ENCODE measurements at regions not wholly inside any gene's neighbourhood (a gene's known extent, or its start where the extent isn't known, plus 50 kb on each side); places are given as distances from the start of the nearest gene placed in this dataset.

DNA sequence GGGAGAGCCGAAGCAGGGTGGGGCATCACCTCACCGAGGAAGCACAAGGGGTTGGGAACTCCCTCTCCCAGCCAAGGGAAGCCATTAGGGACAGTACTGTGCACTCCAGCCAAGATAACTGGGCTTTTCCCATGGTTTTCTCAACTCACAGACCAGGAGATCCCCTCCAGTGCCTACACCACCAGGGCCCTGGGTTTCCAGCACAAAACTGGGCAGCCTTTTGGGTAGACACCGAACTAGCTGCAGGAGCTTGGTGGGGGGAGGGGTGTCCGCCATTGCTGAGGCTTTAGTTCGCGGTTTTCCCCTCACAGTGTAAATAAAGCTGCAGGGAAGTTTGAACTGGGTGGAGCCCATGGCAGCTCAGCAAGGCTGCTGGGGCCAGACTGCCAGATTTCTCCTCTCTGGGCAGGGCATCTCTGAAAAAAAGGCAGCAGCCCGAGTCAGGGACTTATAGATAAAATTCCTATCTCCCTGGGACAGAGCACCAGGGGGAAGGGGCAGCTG lies 129.6 kb upstream of the LMCD1 start:
- WGBS (ENCODE audit: extremely low coverage, insufficient coverage, insufficient read length) = no CpG with 5 or more reads among the region's 7 CpGs
- H3K36me3 ChIP-seq (ENCODE audit: control insufficient read depth in 1 of 2, insufficient read depth in 2 of 2, low read length in 2 of 2) = no peaks in the 10 kb centered on the region
- H3K79me2 ChIP-seq (ENCODE audit: control insufficient read depth, insufficient read depth, low read length, poor library complexity) = no peaks in the 10 kb centered on the region
- no peak overlapping the region for H4K91ac ChIP-seq (ENCODE audit: low read depth, low read length)
- no peak overlapping the region for H3K4me2 ChIP-seq (ENCODE audit: low read length)
- no peak overlapping the region for H2AK5ac ChIP-seq (ENCODE audit: low read length)
- DNase-seq = no peak
- no peak overlapping the region for H2AFZ ChIP-seq (ENCODE audit: insufficient read depth, low read length, poor library complexity)
- no peak overlapping the region for H2BK120ac ChIP-seq (ENCODE audit: insufficient read depth, low read length, poor library complexity)
- H2BK12ac ChIP-seq (ENCODE audit: low read length) = no peak overlapping the region
- H3K18ac ChIP-seq (ENCODE audit: low read length) = no peak overlapping the region
- H2BK5ac ChIP-seq (ENCODE audit: low read depth, low read length, poor library complexity) = no peak overlapping the region
- H3K14ac ChIP-seq (ENCODE audit: low read length) = no peak overlapping the region
- H4K12ac ChIP-seq (ENCODE audit: low read depth, low read length) = no peak overlapping the region
- no peak overlapping the region for H4K8ac ChIP-seq (ENCODE audit: low read depth, low read length)
- H3K4ac ChIP-seq (ENCODE audit: low read depth, low read length) = no peak overlapping the region
- H3K79me1 ChIP-seq (ENCODE audit: low read length) = no peaks in the 10 kb centered on the region
- no peaks in the 10 kb centered on the region for H3K4me1 ChIP-seq (ENCODE audit: control insufficient read depth in 1 of 2, insufficient read depth in 2 of 2, low read length in 2 of 2)
- no peak overlapping the region for H3K23ac ChIP-seq (ENCODE audit: low read length)
- no peaks in the 10 kb centered on the region for H3K27me3 ChIP-seq (ENCODE audit: insufficient read depth, low read length)
- no peak overlapping the region for H3K9ac ChIP-seq (ENCODE audit: low read length)
- H3K27ac ChIP-seq (ENCODE audit: low read depth, low read length) = no peak overlapping the region
- no peak overlapping the region for H3K4me3 ChIP-seq (ENCODE audit: low read depth, low read length)
- H3K9me3 ChIP-seq (ENCODE audit: insufficient read depth, low read depth, low read length) = no peaks in the 10 kb centered on the region

DNA sequence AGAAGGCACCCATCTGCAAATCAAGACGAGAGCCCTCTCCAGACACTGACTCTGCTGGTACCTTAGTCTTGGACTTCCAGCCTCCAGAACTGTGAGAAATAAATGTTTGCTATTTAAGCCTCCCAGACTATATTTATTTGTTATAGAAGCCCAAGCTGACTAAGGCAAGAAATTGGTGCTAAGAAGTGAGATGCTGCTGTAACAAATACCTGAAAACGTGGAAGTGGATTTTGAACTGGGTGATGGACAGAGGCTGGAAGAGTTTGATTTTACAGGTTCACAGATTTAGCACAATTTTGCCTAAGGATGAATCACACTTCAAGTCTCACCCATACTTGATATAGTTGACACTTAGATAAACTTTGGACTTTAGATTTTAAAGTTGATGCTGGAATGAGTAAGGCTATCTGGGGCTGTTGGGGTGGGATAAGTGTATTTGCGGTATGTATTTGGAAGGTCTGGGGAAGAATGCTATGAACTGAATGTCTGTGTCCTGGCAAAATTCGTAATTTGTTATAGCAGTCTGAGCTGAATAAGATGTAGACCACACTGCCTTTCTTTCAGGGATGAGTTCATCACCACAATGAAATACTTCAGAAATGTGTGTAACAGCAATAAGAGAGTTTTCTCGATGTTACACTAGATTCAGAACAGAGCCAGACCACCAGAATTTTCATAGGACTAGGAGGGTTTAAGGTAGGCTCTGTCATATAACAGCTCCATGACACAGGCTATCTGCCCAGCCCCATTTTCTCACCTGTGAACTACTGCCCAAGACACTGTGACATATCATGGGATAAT lies 120.5 kb upstream of the LMCD1 start:
- Histone ChIP-seq H3K79me2 (ENCODE audit: control insufficient read depth, insufficient read depth, low read length, poor library complexity) (no peaks in the 10 kb centered on the region), H3K9ac (ENCODE audit: low read length) (no peak overlapping the region), H2AK5ac (ENCODE audit: low read length) (no peak overlapping the region), H3K4me1 (ENCODE audit: control insufficient read depth in 1 of 2, insufficient read depth in 2 of 2, low read length in 2 of 2) (no peaks in the 10 kb centered on the region), H3K79me1 (ENCODE audit: low read length) (no peaks in the 10 kb centered on the region), H4K12ac (ENCODE audit: low read depth, low read length) (no peak overlapping the region), H3K18ac (ENCODE audit: low read length) (no peak overlapping the region), H3K4ac (ENCODE audit: low read depth, low read length) (no peak overlapping the region), H3K27ac (ENCODE audit: low read depth, low read length) (no peak overlapping the region), H3K4me2 (ENCODE audit: low read length) (no peak overlapping the region), H2BK120ac (ENCODE audit: insufficient read depth, low read length, poor library complexity) (no peak overlapping the region), H3K14ac (ENCODE audit: low read length) (no peak overlapping the region), H3K36me3 (ENCODE audit: control insufficient read depth in 1 of 2, insufficient read depth in 2 of 2, low read length in 2 of 2) (no peaks in the 10 kb centered on the region), H3K23ac (ENCODE audit: low read length) (no peak overlapping the region), H2BK12ac (ENCODE audit: low read length) (no peak overlapping the region), H3K27me3 (ENCODE audit: insufficient read depth, low read length) (no peaks in the 10 kb centered on the region), H2AFZ (ENCODE audit: insufficient read depth, low read length, poor library complexity) (no peak overlapping the region), H2BK5ac (ENCODE audit: low read depth, low read length, poor library complexity) (no peak overlapping the region), H4K91ac (ENCODE audit: low read depth, low read length) (no peak overlapping the region), H4K8ac (ENCODE audit: low read depth, low read length) (no peak overlapping the region), H3K9me3 (ENCODE audit: insufficient read depth, low read depth, low read length) (no peaks in the 10 kb centered on the region), H3K4me3 (ENCODE audit: low read depth, low read length) (no peak overlapping the region)
- no CpG with 5 or more reads among the region's 5 CpGs for WGBS (ENCODE audit: extremely low coverage, insufficient coverage, insufficient read length)
- DNase-seq = no peak

DNA sequence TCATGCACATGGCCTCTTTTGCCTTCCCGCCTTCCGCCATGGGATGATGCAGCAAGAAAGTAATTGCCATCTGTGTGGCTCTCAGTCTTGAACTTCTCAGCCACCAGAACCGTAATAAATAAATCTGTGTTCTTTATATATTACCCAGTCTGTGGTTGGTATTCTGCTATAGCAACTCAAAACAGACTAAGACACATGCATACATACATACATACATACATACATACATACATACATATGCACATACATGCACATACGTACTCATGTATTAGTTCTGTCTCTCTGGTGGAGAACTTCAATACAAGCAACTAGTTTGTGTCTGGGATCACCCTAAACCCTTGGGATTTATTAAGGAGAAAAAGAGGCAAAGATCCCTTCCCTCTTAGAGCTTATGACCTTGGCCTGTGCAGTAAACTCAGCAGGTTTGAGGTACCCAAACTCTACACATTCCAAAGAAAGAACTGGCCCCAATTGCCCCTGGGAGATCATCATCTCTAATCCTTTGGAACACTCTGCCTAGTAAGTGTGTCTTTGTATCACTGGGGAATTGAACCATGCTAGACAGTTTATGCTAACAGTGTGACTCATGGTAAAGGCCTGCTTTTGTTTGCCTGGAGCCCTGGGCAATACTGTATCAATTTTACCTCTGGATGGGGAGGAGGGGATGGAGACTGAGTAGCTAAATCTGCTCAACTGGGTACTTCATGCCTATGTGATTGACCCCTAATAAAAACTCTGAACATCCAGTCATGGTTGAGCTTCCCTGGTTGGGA lies 115.6 kb upstream of the LMCD1 start:
- H3K18ac ChIP-seq (ENCODE audit: low read length) = no peak overlapping the region
- H2BK120ac ChIP-seq (ENCODE audit: insufficient read depth, low read length, poor library complexity) = no peak overlapping the region
- H2BK12ac ChIP-seq (ENCODE audit: low read length) = no peak overlapping the region
- H3K27me3 ChIP-seq (ENCODE audit: insufficient read depth, low read length) = no peaks in the 10 kb centered on the region
- no peak overlapping the region for H3K14ac ChIP-seq (ENCODE audit: low read length)
- no peak overlapping the region for H3K4me2 ChIP-seq (ENCODE audit: low read length)
- no peaks in the 10 kb centered on the region for H3K4me1 ChIP-seq (ENCODE audit: control insufficient read depth in 1 of 2, insufficient read depth in 2 of 2, low read length in 2 of 2)
- no peak overlapping the region for H4K12ac ChIP-seq (ENCODE audit: low read depth, low read length)
- H2BK5ac ChIP-seq (ENCODE audit: low read depth, low read length, poor library complexity) = no peak overlapping the region
- no peaks in the 10 kb centered on the region for H3K79me2 ChIP-seq (ENCODE audit: control insufficient read depth, insufficient read depth, low read length, poor library complexity)
- H4K91ac ChIP-seq (ENCODE audit: low read depth, low read length) = no peak overlapping the region
- no peaks in the 10 kb centered on the region for H3K36me3 ChIP-seq (ENCODE audit: control insufficient read depth in 1 of 2, insufficient read depth in 2 of 2, low read length in 2 of 2)
- H3K23ac ChIP-seq (ENCODE audit: low read length) = no peak overlapping the region
- WGBS (ENCODE audit: extremely low coverage, insufficient coverage, insufficient read length) = no CpG with 5 or more reads among the region's 4 CpGs
- no peak overlapping the region for H2AFZ ChIP-seq (ENCODE audit: insufficient read depth, low read length, poor library complexity)
- H3K79me1 ChIP-seq (ENCODE audit: low read length) = no peaks in the 10 kb centered on the region
- H3K9ac ChIP-seq (ENCODE audit: low read length) = no peak overlapping the region
- H3K27ac ChIP-seq (ENCODE audit: low read depth, low read length) = no peak overlapping the region
- H2AK5ac ChIP-seq (ENCODE audit: low read length) = no peak overlapping the region
- DNase-seq = no peak
- no peaks in the 10 kb centered on the region for H3K9me3 ChIP-seq (ENCODE audit: insufficient read depth, low read depth, low read length)
- no peak overlapping the region for H3K4me3 ChIP-seq (ENCODE audit: low read depth, low read length)
- no peak overlapping the region for H3K4ac ChIP-seq (ENCODE audit: low read depth, low read length)
- H4K8ac ChIP-seq (ENCODE audit: low read depth, low read length) = no peak overlapping the region

- H3K79me2 ChIP-seq (ENCODE audit: control insufficient read depth, insufficient read depth, low read length, poor library complexity) = no peaks in the 10 kb centered on the region
- H3K4ac ChIP-seq (ENCODE audit: low read depth, low read length) = no peak overlapping the region
- H3K27ac ChIP-seq (ENCODE audit: low read depth, low read length) = no peak overlapping the region
- no peak for DNase-seq
- no peak overlapping the region for H2AFZ ChIP-seq (ENCODE audit: insufficient read depth, low read length, poor library complexity)
- no peak overlapping the region for H3K9ac ChIP-seq (ENCODE audit: low read length)
- H3K36me3 ChIP-seq (ENCODE audit: control insufficient read depth in 1 of 2, insufficient read depth in 2 of 2, low read length in 2 of 2) = no peaks in the 10 kb centered on the region
- H3K79me1 ChIP-seq (ENCODE audit: low read length) = no peaks in the 10 kb centered on the region
- H3K18ac ChIP-seq (ENCODE audit: low read length) = no peak overlapping the region
- no peak overlapping the region for H2BK12ac ChIP-seq (ENCODE audit: low read length)
- H3K4me3 ChIP-seq (ENCODE audit: low read depth, low read length) = no peak overlapping the region
- H2BK120ac ChIP-seq (ENCODE audit: insufficient read depth, low read length, poor library complexity) = no peak overlapping the region
- H4K91ac ChIP-seq (ENCODE audit: low read depth, low read length) = no peak overlapping the region
- H3K27me3 ChIP-seq (ENCODE audit: insufficient read depth, low read length) = no peaks in the 10 kb centered on the region
- WGBS (ENCODE audit: extremely low coverage, insufficient coverage, insufficient read length) = no CpG with 5 or more reads among the region's 4 CpGs
- no peak overlapping the region for H3K23ac ChIP-seq (ENCODE audit: low read length)
- H3K4me2 ChIP-seq (ENCODE audit: low read length) = no peak overlapping the region
- no peak overlapping the region for H2BK5ac ChIP-seq (ENCODE audit: low read depth, low read length, poor library complexity)
- H4K8ac ChIP-seq (ENCODE audit: low read depth, low read length) = no peak overlapping the region
- H3K9me3 ChIP-seq (ENCODE audit: insufficient read depth, low read depth, low read length) = no peaks in the 10 kb centered on the region
- H3K4me1 ChIP-seq (ENCODE audit: control insufficient read depth in 1 of 2, insufficient read depth in 2 of 2, low read length in 2 of 2) = no peaks in the 10 kb centered on the region
- no peak overlapping the region for H4K12ac ChIP-seq (ENCODE audit: low read depth, low read length)
- H2AK5ac ChIP-seq (ENCODE audit: low read length) = no peak overlapping the region
- no peak overlapping the region for H3K14ac ChIP-seq (ENCODE audit: low read length)
Measured at GRCh38 chr3:8387571-8387970, 114.1 kb upstream of the LMCD1 start.

Data from trophoblast cell (in vitro differentiated cells and primary cell).